Hepatocyte (in vitro differentiated cells): ENCODE measurements at regions not wholly inside any gene's neighbourhood (a gene's known extent, or its start where the extent isn't known, plus 50 kb on each side); places are given as distances from the start of the nearest gene placed in this dataset.

ENCODE experiments used
- EZH2 ChIP-seq: fragments of 200-600 bp; sonication (generic); IDR thresholded peaks from 2 replicates; pipeline ENCODE4 v1.6.1; 2016; ENCODE audit warnings: antibody characterized with exemption, mild to moderate bottlenecking, borderline replicate concordance
- EZH2phosphoT487 ChIP-seq: fragments of 200-600 bp; sonication (generic); IDR thresholded peaks from one replicate; pipeline ENCODE4 v1.6.1; 2018; ENCODE audit warnings: antibody characterized with exemption, mild to moderate bottlenecking, low read depth, moderate library complexity; ENCODE audit not compliant: unreplicated experiment, severe bottlenecking
- TF ChIP-seq, protein P1 (sequence below): fragments of 200-600 bp; sonication (generic); IDR thresholded peaks from 2 replicates; pipeline ENCODE4 v1.5.1; 2016; ENCODE audit warnings: antibody characterized with exemption, mild to moderate bottlenecking; ENCODE audit not compliant: poor library complexity

DNA sequence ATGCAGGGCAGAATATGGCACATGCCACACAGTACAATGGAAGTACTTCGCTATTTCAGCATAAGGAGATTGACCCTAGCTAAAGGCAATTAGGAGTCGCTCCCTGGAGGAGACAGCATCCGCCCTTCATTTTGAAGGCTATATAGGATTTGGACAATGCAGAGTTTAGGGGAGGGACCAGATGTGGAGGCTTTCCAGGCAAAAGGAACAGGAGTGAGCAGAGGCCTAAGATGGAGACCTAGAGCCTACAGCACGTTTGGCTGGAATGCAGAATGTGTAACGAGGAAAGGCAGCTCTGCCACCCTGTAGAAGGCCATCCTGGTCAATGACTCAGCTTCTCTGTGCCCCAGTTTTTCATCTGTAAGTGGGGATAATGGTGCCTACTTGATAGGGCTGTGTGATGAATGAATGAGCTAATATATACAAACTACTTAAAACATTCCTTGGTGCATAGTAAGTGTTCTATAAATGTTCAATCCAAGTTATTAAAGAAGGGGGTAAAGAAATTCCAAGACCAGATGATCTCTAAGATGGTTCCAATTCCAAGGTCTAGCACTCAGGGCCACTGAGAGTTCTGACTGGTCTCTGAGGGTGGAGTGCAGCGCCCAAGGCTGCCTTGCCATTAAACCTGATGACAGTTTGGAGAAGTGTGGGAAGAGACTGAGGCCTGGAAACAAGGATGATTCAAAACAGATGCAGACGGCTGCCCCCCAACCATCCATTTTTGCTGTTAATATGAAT is 54.3 kb upstream of the FRMD6 start:
- no peak for TF ChIP-seq EZH2
- TF ChIP-seq, protein P1, sequence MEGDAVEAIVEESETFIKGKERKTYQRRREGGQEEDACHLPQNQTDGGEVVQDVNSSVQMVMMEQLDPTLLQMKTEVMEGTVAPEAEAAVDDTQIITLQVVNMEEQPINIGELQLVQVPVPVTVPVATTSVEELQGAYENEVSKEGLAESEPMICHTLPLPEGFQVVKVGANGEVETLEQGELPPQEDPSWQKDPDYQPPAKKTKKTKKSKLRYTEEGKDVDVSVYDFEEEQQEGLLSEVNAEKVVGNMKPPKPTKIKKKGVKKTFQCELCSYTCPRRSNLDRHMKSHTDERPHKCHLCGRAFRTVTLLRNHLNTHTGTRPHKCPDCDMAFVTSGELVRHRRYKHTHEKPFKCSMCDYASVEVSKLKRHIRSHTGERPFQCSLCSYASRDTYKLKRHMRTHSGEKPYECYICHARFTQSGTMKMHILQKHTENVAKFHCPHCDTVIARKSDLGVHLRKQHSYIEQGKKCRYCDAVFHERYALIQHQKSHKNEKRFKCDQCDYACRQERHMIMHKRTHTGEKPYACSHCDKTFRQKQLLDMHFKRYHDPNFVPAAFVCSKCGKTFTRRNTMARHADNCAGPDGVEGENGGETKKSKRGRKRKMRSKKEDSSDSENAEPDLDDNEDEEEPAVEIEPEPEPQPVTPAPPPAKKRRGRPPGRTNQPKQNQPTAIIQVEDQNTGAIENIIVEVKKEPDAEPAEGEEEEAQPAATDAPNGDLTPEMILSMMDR = no peak
- TF ChIP-seq EZH2phosphoT487 = no peak
